ENCODE measurements at regions not wholly inside any gene's neighbourhood (a gene's known extent, or its start where the extent isn't known, plus 50 kb on each side); places are given as distances from the start of the nearest gene placed in this dataset.

- no peak for ATAC-seq
- TF ChIP-seq, protein P1, sequence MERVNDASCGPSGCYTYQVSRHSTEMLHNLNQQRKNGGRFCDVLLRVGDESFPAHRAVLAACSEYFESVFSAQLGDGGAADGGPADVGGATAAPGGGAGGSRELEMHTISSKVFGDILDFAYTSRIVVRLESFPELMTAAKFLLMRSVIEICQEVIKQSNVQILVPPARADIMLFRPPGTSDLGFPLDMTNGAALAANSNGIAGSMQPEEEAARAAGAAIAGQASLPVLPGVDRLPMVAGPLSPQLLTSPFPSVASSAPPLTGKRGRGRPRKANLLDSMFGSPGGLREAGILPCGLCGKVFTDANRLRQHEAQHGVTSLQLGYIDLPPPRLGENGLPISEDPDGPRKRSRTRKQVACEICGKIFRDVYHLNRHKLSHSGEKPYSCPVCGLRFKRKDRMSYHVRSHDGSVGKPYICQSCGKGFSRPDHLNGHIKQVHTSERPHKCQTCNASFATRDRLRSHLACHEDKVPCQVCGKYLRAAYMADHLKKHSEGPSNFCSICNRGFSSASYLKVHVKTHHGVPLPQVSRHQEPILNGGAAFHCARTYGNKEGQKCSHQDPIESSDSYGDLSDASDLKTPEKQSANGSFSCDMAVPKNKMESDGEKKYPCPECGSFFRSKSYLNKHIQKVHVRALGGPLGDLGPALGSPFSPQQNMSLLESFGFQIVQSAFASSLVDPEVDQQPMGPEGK (CRISPR knock-in tag; IDR thresholded peaks at IDR 0.05; ENCODE audit: borderline replicate concordance) = no peak
- TF ChIP-seq ARNTL (CRISPR knock-in tag; IDR thresholded peaks at IDR 0.05; ENCODE audit: borderline replicate concordance, low read depth) (no peak), TCF4 (CRISPR knock-in tag; IDR thresholded peaks at IDR 0.05; ENCODE audit: borderline replicate concordance) (no peak), RARB (CRISPR knock-in tag; IDR thresholded peaks at IDR 0.05) (no peak), BACH2 (CRISPR knock-in tag; IDR thresholded peaks at IDR 0.05; ENCODE audit: borderline replicate concordance) (no peak), ZC3H10 (CRISPR knock-in tag; IDR thresholded peaks at IDR 0.05) (no peak), TSHZ2 (CRISPR knock-in tag; IDR thresholded peaks at IDR 0.05) (no peak), SNAI2 (CRISPR knock-in tag; IDR thresholded peaks at IDR 0.05) (no peak), ZNF70 (CRISPR knock-in tag; IDR thresholded peaks at IDR 0.05) (no peak), CSRNP3 (CRISPR knock-in tag; IDR thresholded peaks at IDR 0.05) (no peak)
Measured at GRCh38 chr5:89071101-89071940, 188.3 kb upstream of the MEF2C start.

GRCh38 chr5:89069591-89069990 is 186.6 kb upstream of the MEF2C start:
- no peak for TF ChIP-seq PPARA (CRISPR knock-in tag; IDR thresholded peaks at IDR 0.05; ENCODE audit: borderline replicate concordance)
- ATAC-seq = no peak

- TF ChIP-seq ESRRG (CRISPR knock-in tag; IDR thresholded peaks at IDR 0.05) = no peak
- no peak for TF ChIP-seq TOX (CRISPR knock-in tag; IDR thresholded peaks at IDR 0.05; ENCODE audit: borderline replicate concordance)
- no peak for TF ChIP-seq ZNF70 (CRISPR knock-in tag; IDR thresholded peaks at IDR 0.05)
- TF ChIP-seq, protein P2, sequence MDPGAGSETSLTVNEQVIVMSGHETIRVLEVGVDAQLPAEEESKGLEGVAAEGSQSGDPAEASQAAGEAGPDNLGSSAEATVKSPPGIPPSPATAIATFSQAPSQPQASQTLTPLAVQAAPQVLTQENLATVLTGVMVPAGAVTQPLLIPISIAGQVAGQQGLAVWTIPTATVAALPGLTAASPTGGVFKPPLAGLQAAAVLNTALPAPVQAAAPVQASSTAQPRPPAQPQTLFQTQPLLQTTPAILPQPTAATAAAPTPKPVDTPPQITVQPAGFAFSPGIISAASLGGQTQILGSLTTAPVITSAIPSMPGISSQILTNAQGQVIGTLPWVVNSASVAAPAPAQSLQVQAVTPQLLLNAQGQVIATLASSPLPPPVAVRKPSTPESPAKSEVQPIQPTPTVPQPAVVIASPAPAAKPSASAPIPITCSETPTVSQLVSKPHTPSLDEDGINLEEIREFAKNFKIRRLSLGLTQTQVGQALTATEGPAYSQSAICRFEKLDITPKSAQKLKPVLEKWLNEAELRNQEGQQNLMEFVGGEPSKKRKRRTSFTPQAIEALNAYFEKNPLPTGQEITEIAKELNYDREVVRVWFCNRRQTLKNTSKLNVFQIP (CRISPR knock-in tag; IDR thresholded peaks at IDR 0.05; ENCODE audit: borderline replicate concordance, low read depth) = no peak
- TF ChIP-seq TCF4 (CRISPR knock-in tag; IDR thresholded peaks at IDR 0.05; ENCODE audit: borderline replicate concordance) = no peak
- no peak for TF ChIP-seq ZFP3 (CRISPR knock-in tag; IDR thresholded peaks at IDR 0.05)
- TF ChIP-seq, protein P1 (CRISPR knock-in tag; IDR thresholded peaks at IDR 0.05; ENCODE audit: borderline replicate concordance) = no peak
- TF ChIP-seq TSHZ2 (CRISPR knock-in tag; IDR thresholded peaks at IDR 0.05) = no peak
- TF ChIP-seq ISL1 (CRISPR knock-in tag; IDR thresholded peaks at IDR 0.05) = no peak
- no peak for TF ChIP-seq ZNF565 (CRISPR knock-in tag; conservative IDR thresholded peaks at IDR 0.05; ENCODE audit: low read depth)
- TF ChIP-seq CSRNP3 (CRISPR knock-in tag; IDR thresholded peaks at IDR 0.05) = no peak
- no peak for TF ChIP-seq CSDC2 (CRISPR knock-in tag; IDR thresholded peaks at IDR 0.05)
- no peak for TF ChIP-seq SNAI2 (CRISPR knock-in tag; IDR thresholded peaks at IDR 0.05)
- no peak for TF ChIP-seq OSR1 (CRISPR knock-in tag; IDR thresholded peaks at IDR 0.05)
- no peak for TF ChIP-seq GLIS3 (CRISPR knock-in tag; IDR thresholded peaks at IDR 0.05)
- no peak for TF ChIP-seq ZC3H10 (CRISPR knock-in tag; IDR thresholded peaks at IDR 0.05)
- no peak for TF ChIP-seq PPARA (CRISPR knock-in tag; IDR thresholded peaks at IDR 0.05; ENCODE audit: borderline replicate concordance)
- no peak for TF ChIP-seq ARNTL (CRISPR knock-in tag; IDR thresholded peaks at IDR 0.05; ENCODE audit: borderline replicate concordance, low read depth)
- TF ChIP-seq BACH2 (CRISPR knock-in tag; IDR thresholded peaks at IDR 0.05; ENCODE audit: borderline replicate concordance) = no peak
- no peak for ATAC-seq
Measured at GRCh38 chr5:89067362-89067761, 184.4 kb upstream of the MEF2C start.
